ENCODE measurements at regions not wholly inside any gene's neighbourhood (a gene's known extent, or its start where the extent isn't known, plus 50 kb on each side); places are given as distances from the start of the nearest gene placed in this dataset.

DNA sequence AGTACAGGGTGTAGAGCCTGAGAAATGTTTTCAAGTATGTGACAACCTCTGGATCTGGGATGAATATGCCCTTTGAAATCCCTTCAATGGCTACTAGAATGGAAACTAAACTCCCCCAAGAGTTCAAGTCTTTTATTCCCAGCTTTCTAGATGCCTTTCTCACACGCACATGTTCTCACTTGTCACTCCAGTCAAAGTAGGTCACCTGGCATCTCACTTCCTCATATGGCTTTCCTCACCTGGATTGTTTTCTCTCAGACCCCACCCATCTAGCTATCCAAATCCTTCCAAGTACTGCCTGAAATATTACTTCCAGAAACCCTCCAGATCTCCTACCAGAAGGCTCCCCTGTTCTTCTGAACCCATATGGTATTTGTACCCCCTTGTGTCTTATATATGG lies 615.4 kb upstream of the KLF4 start:
- TF ChIP-seq POLR2A (IDR thresholded peaks at IDR 0.05; ENCODE audit: low read length) (no peak), GATA1 (IDR thresholded peaks at IDR 0.05; ENCODE audit: low read depth, low read length) (no peak)

Measured in erythroblast (primary cell).